ENCODE measurements at regions not wholly inside any gene's neighbourhood (a gene's known extent, or its start where the extent isn't known, plus 50 kb on each side); places are given as distances from the start of the nearest gene placed in this dataset.
"Not testable (repeated sequence)": the region's sequence is repeated elsewhere in the genome, so short reads cannot be mapped to it uniquely, and the experiment has no call there.

DNA sequence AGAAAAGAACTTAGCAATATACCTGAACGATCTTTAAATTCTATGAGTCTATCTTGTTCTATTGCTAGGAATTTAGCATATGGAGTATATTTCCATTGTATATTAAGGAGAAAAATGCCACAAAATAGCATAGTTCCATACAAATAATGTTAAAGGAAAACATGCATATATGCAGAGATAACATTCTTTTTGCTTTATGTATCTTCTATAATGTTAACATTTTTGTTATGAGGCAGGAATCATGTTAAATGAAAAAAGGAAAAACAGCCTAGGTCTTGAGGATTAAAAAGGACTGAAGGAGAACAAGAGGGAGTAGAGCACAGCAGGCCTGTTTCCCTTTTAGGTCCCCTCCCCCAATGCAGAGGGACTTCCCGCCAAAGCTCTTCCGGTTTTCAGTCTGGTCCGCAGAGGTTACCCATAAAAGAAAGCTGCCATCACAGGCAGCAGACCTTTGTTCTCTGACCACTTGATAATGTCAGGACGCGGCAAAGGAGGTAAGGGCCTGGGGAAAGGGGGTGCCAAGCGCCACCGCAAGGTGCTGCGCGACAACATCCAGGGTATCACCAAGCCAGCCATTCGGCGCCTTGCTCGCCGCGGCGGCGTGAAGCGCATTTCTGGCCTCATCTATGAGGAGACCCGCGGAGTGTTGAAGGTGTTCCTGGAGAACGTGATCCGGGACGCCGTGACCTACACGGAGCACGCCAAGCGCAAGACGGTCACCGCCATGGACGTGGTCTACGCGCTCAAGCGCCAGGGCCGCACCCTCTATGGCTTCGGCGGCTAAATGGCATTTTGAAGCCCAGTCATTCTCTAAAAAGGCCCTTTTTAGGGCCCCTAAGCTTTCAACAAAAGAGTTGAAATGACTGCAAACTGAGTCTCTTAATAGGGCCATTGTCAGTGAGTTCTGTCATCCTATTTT lies 108.4 kb upstream of the PRSS16 start:
- peak; percentile 82 for DNase-seq

- DNase-seq = peak; percentile 53
Measured at GRCh38 chr6:27139756-27140579, 107.5 kb upstream of the PRSS16 start.

- DNase-seq = no peak
Measured at GRCh38 chr6:27140999-27141528, 106.4 kb upstream of the PRSS16 start.

- no peak for DNase-seq
Measured at GRCh38 chr6:27141529-27142015, 105.9 kb upstream of the PRSS16 start.

DNA sequence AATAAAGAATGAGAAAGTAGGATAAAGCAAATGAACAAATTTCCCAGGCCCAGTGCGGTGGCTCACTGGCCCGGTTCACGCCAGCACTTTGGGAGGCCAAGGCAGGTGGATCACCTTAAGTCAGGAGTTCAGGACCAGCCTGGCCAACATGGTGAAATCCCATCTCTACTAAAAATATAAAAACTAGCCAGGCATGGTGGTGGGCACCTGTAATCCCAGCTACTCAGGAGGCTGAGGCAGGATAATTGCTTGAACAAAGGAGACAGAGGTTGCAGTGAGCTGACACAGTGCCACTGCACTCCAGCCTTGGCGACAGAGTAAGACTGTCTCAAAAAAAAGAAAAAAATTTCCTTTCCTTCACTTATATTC lies 104.5 kb upstream of the PRSS16 start:
- not testable (repeated sequence) for DNase-seq

- DNase-seq = no peak
Measured at GRCh38 chr6:27143474-27144026, 104.0 kb upstream of the PRSS16 start.

GRCh38 chr6:27144740-27145079 lies 102.8 kb upstream of the PRSS16 start:
- no peak for DNase-seq

DNA sequence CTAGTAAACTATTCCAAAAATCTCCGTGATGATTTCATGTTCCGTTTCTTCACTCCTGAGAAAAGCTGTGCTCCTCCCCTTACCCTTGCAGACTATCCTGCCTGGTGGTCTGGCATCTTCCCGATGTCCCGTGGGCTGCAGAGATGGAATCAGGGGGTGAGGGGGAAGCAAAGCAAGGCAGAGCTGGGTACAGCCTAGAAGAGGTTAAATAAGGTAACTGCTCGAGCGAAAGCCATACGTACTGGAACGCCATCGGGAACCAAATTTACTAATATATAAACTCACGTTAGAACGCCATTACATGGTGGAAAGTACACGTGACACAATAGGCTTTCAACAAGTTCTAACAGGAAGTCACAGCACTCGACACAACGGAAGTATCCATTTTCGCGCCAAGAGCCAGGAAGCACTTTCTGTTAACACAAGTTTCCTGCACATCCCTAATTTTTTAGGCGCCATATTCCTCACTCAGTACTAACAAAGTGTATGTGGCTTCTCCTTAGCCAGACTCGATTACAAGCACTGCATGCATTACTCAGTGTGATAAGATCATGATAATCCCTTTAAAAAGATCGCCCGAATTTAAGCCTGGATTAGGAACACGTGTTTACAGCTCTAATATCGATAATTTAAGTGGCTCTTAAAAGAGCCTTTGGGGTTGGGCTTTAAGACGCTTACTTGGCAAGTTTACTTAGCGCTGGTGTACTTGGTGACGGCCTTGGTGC lies 101.6 kb upstream of the PRSS16 start:
- peak; percentile 79 for DNase-seq

DNA sequence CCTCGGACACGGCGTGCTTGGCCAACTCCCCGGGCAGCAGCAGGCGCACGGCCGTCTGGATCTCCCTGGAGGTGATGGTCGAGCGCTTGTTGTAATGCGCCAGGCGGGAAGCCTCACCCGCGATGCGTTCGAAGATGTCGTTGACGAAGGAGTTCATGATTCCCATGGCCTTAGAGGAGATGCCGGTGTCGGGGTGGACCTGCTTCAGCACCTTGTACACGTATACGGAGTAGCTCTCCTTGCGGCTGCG lies 101.1 kb upstream of the PRSS16 start:
- DNase-seq = not testable (repeated sequence)

DNA sequence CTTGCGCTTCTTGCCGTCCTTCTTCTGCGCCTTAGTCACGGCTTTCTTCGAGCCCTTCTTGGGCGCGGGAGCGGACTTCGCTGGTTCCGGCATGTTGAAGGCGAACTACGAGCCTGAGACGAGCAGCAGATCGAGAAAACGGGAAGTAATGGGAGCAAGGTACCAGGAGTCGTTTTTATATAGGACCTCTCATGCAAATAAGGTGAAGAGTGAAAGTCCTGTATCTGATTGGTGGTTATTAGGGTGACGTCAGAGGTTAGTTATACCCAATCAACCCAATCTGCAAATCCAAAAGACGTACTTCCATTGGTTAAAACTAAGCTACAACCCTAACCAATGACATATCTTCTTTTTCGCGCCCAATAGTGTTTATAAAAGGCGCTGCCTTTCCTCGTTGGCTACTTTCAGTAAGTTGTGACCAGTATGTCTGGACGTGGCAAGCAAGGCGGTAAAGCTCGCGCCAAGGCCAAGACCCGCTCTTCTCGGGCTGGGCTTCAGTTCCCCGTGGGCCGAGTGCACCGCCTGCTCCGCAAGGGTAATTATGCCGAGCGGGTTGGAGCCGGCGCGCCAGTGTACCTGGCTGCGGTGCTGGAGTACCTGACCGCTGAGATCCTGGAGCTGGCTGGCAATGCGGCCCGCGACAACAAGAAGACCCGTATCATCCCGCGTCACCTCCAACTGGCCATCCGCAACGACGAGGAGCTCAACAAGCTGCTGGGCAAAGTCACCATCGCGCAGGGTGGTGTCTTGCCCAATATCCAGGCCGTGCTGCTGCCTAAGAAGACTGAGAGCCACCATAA lies 100.6 kb upstream of the PRSS16 start:
- DNase-seq = peak; percentile 85

DNA sequence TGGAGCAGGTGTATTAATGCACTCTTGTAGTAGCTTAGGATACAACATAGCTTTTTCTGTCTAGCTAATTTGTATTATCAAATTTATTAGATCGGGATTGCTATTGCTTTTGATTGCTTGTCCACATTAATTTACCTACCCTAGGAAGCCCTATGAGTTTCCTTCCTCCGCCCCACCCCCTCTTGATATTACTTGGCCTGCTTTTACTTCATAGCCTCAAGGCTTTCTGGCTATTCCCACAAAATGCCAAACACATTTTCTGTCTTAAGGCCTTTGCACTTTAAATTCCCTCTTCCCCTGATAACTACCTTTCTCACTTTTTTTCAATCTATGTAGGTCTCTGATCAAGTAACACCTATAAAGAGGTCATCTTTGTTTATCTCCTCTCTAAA lies 99.1 kb upstream of the PRSS16 start:
- DNase-seq = no peak

DNA sequence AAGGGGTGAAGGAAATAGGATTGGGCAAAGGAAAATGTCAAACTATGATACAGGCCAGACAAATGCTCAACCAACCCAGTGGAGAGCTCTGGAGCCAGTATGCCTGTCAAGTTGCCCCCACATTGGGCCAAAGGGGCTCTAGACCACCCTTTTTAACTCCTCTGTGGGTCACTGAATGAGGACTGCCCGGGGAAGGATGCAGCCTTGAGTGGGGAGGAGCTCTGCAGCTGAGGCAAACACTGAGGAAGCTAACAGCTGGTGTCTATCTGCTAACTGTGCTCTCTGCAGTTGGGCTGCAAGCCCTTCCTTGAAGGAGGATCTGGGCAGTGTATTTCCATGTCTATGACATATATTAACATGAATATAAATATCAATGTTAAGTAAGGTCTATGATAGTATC lies 98.4 kb upstream of the PRSS16 start:
- no peak for DNase-seq

- no peak for DNase-seq
Measured at GRCh38 chr6:27154696-27155095, 92.8 kb upstream of the PRSS16 start.

- DNase-seq = no peak
Measured at GRCh38 chr6:27156874-27157458, 90.5 kb upstream of the PRSS16 start.

DNA sequence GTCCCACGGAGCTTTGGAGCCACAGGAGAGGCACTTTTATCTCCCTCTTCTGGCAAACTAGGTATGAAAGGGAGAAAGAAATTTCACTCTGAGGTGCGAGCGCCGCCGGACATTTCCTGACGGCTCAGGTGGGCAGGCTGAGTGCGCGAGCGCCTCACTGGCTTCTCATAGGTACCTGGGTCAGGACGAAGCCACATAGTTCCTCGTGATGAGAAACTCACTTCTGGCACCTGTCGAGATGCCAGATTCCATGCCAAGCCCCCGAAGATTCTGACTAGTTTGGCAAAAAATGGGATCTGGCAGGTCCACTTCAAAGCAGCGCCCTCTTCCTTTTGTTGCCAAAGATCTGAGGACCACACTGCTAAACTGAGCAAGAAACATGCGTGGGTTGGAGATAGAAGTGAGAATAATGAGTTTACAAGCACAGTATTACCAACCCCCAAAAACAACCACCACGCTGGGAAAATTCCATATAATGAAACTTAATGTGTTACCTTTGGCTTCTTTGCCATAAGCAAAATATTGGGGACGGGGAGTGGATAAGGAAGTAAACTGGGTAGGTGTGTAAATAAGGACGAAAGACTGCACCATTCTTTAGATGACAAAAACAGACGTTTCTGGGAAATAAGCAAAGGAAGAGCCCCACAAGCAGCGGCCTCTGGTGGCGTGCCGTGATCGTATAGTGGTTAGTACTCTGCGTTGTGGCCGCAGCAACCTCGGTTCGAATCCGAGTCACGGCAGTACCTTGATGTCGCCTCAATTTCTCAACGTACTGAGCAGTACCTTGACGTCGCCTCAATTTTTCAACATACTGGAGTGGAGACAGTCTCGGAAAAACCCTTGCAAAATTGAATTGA lies 89.8 kb upstream of the PRSS16 start:
- DNase-seq = peak; percentile 90

DNA sequence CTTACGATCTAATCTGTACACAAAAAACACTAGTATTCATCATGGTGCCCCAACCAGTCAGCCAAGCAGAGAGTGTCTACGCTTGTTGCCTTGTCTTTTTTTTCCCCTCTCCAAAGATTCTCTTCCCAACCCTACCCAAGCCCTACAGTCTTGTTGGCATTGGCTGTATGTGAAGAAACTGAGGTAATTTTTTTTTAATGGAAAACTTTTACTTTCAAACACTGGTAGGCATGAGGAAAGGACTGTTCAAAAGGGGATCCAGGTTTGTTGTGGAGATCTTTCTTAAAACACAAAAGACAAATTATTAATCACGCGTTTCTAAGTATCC lies 89.2 kb upstream of the PRSS16 start:
- DNase-seq = no peak

DNA sequence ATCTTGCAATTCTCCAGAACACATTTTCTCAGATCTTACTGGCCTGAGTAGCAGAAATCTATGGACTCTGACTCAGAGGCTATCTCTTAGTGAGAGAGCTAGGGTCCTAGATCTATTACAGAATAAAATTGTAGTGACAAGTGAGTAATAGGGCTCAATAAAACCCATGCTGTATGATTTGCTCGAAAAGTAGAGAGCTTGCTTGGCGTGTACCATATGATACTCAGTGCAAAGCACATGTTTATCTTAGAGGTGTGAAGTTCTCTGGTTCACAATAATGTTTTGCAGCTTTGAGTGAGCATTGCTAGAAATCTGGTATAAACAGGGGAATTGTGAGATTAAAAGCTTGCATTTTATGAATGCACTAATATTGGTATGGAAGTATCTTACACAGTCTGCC lies 87.8 kb upstream of the PRSS16 start:
- no peak for DNase-seq

GRCh38 chr6:27161115-27161514 lies 86.4 kb upstream of the PRSS16 start:
- no peak for DNase-seq

- DNase-seq = no peak
Measured at GRCh38 chr6:27161603-27161945, 85.9 kb upstream of the PRSS16 start.

DNA sequence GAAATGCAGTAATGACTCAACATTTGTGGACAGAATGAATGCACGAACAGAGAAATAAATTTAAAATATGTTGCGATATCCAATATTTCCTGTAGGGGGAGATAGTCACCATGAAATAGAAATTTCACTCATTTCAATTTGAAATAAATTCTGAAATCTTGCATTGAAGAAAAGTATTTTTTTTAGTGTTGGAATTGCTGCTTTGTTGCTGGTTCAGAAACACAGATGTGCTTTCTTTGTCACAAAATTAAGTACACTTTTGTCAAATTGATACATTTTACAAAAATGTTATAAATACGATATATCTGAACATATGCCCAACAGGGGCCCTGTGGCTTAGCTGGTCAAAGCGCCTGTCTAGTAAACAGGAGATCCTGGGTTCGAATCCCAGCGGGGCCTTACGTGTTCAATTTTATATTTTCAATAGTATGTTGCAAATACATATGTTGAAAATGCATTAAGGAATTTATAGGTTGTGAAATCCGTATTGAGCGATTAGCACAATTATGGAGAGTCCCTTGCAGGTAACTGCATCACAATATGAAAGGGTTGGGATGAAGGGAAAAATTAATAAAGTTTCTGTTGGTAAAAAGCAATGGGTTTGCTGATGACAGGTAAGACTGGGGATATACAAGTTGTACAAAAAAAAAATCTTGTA lies 85.4 kb upstream of the PRSS16 start:
- peak; percentile 72 for DNase-seq

DNA sequence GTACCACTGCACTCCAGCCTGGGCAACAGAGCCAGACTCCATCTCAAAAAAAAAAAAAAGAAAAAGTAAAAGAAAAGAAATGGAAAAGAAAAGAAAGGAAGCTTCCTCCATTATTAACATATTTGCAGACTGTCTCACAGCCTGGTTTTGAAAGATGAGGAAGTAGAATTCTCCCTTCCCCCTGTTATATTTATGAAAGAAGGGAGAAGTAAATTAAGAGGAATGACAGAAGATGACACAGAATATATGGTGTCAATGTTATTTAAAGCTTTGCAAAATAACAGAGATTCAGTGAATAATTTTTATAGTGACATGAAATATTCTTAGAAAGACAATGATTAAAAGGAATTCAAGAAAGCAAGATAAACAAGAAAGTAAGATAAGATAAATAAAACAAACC lies 83.7 kb upstream of the PRSS16 start:
- no peak for DNase-seq

Measured in activated CD4-positive, alpha-beta T cell treated with anti-CD3 and anti-CD28 coated beads for 48 hours (primary cell).